H1 (cell line): ENCODE measurements at regions not wholly inside any gene's neighbourhood (a gene's known extent, or its start where the extent isn't known, plus 50 kb on each side); places are given as distances from the start of the nearest gene placed in this dataset.

ENCODE experiments used
- CHD7 ChIP-seq: fragments of 300-600 bp; sonication (generic); IDR thresholded peaks from 2 replicates; pipeline ENCODE4 v1.7.1; 2012; ENCODE audit warnings: low read length, moderate library complexity, mild to moderate bottlenecking, inconsistent platforms; ENCODE audit not compliant: insufficient replicate concordance

- TF ChIP-seq CHD7: no peak
Observed at GRCh38 chr5:120765189-120765588, 301.1 kb downstream of the PRR16 start (continued).
